Right lobe of liver (tissue), 6 donors: ENCODE measurements at regions not wholly inside any gene's neighbourhood (a gene's known extent, or its start where the extent isn't known, plus 50 kb on each side); places are given as distances from the start of the nearest gene placed in this dataset.

Experiments
- ATAC-seq, 4 donors: fragments of 200-7000 bp; cut with Tn5 transposase; one replicate each; pipeline ENCODE4 v1.9.1; 2020; ENCODE audit warnings: mild to moderate bottlenecking in 4 of 4, moderate library complexity in 4 of 4
- DNase-seq, 3 donors: peaks; one replicate each; pipeline ENCODE4 v3.0.0-alpha.2; 2020
- H3K27ac ChIP-seq, 3 donors: fragments of 200-600 bp; one replicate each; pipeline ENCODE4 v1.8.0; 2022
- H3K27me3 ChIP-seq, 2 donors: fragments of 200-600 bp; one replicate each; pipeline ENCODE4 v1.8.0; 2022
- H3K36me3 ChIP-seq, 4 donors: fragments of 200-600 bp; sonication (generic) in 1 of 4; one replicate each; pipeline versions ENCODE4 v1.5.1 to v1.8.0; 2017 to 2022; ENCODE audit warnings: control low read depth in 1 of 4
- H3K4me1 ChIP-seq, 4 donors: fragments of 200-600 bp; sonication (generic) in 1 of 4; one replicate each; pipeline versions ENCODE4 v1.5.1 to v1.8.0; 2017 to 2022; ENCODE audit warnings: control low read depth in 1 of 4
- H3K4me3 ChIP-seq, 3 donors: fragments of 200-600 bp; one replicate each; pipeline ENCODE4 v1.8.0; 2022
- H3K9me3 ChIP-seq, 4 donors: fragments of 200-600 bp; sonication (generic) in 1 of 4; one replicate each; pipeline versions ENCODE4 v1.5.1 to v1.8.0; 2017 to 2022; ENCODE audit warnings: control low read depth in 1 of 4
- POLR2A ChIP-seq: fragments of 450-650 bp; IDR thresholded peaks from one replicate; pipeline ENCODE4 v1.6.1; 2017; ENCODE audit warnings: antibody characterized with exemption, mild to moderate bottlenecking
- WGBS: methylation state at CpG from one replicate; pipeline ENCODE4 v1.1.6; 2018; ENCODE audit warnings: low coverage, low lambda C conversion rate; ENCODE audit not compliant: insufficient coverage; ENCODE audit errors: missing lambda C conversion rate; 5-methylcytosine and 5-hydroxymethylcytosine counted together
- intact Hi-C, 2 donors: fragments of 100-400 bp; cut with DNase I; formaldehyde crosslinking; loops; one replicate each; pipeline versions ENCODE4 v1.11.2 to v1.14.1; 2022
- TF ChIP-seq, protein P1 (sequence below), 4 donors: fragments of 200-600 bp in 3 of 4; fragments of 450-650 bp in 1 of 4; IDR thresholded peaks; one replicate each; pipeline versions ENCODE4 v1.5.1 to v1.8.0; 2016 to 2022; ENCODE audit warnings: antibody characterized with exemption in 4 of 4, mild to moderate bottlenecking in 2 of 4
- donor health status: DM: no; HTN: yes; CAD: no.
- donor health status: DM: no; HTN: no; CAD: no.
- donor health status: DM: no; HTN: no; CAD: no.
- donor health status: DM: no; HTN: yes; CAD: no.
- donor health status: DM: no; HTN: yes; CAD: no.

DNA sequence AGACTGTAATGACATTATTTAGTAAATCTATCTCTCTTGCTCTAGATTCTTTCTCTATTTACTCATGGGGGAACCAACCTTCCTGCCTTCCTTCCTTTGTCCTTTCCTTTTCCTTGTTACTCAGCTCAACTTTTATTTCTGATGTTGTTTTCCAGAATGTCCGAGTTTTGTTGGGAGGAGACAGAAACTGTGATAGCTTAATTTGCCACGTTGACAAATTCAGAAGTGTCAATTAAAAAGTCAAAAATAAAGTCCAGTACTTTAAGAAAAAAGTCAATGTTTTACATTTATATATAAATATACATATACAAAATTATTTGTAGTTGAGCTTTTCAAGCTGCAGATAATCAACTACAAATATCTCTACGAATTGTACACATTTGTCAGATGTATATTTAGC lies 1187.7 kb downstream of the ADGRL3 start:
- Histone ChIP-seq H3K4me3 (no peak overlapping the region), H3K27me3 (no peaks in the 10 kb centered on the region), H3K4me1 (no peaks in the 10 kb centered on the region), H3K9me3 (no peaks in the 10 kb centered on the region), H3K27ac (no peak overlapping the region), H3K36me3 (no peaks in the 10 kb centered on the region)
- no peak for ATAC-seq
- WGBS = 38% methylated on average over 3 of the region's 3 CpGs
- intact Hi-C loops = no loop called here
- no peak for DNase-seq
- TF ChIP-seq, protein P1, sequence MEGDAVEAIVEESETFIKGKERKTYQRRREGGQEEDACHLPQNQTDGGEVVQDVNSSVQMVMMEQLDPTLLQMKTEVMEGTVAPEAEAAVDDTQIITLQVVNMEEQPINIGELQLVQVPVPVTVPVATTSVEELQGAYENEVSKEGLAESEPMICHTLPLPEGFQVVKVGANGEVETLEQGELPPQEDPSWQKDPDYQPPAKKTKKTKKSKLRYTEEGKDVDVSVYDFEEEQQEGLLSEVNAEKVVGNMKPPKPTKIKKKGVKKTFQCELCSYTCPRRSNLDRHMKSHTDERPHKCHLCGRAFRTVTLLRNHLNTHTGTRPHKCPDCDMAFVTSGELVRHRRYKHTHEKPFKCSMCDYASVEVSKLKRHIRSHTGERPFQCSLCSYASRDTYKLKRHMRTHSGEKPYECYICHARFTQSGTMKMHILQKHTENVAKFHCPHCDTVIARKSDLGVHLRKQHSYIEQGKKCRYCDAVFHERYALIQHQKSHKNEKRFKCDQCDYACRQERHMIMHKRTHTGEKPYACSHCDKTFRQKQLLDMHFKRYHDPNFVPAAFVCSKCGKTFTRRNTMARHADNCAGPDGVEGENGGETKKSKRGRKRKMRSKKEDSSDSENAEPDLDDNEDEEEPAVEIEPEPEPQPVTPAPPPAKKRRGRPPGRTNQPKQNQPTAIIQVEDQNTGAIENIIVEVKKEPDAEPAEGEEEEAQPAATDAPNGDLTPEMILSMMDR (IDR thresholded peaks at IDR 0.05) = no peak
- no peak for TF ChIP-seq POLR2A

DNA sequence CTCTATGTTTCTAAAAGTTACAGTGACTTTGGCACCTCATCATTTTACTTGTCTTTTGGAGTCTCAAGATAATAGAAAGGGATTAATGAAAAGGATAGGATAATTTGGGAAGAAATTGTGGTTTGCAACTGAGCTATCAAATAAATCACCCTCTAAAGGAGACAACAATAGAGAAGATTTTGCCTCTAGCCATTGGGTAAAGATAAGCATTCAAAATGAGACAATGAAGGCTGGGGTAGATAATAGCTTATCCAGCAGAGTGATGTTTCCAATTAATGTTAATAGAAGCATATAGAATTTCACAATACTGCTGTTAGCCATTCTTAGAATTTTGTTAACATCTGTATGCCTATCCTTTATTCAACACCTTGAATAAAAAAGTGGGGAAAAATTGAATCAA lies 1177.6 kb downstream of the ADGRL3 start:
- DNase-seq (no peak), ATAC-seq (no peak)
- no peaks in the 10 kb centered on the region for H3K4me1 ChIP-seq
- no peaks in the 10 kb centered on the region for H3K27me3 ChIP-seq
- no peak overlapping the region for H3K4me3 ChIP-seq
- no peaks in the 10 kb centered on the region for H3K36me3 ChIP-seq
- TF ChIP-seq, protein P1 (IDR thresholded peaks at IDR 0.05) = no peak
- no peak for TF ChIP-seq POLR2A
- H3K9me3 ChIP-seq = no peaks in the 10 kb centered on the region
- no peak overlapping the region for H3K27ac ChIP-seq
- intact Hi-C loops = no loop called here

DNA sequence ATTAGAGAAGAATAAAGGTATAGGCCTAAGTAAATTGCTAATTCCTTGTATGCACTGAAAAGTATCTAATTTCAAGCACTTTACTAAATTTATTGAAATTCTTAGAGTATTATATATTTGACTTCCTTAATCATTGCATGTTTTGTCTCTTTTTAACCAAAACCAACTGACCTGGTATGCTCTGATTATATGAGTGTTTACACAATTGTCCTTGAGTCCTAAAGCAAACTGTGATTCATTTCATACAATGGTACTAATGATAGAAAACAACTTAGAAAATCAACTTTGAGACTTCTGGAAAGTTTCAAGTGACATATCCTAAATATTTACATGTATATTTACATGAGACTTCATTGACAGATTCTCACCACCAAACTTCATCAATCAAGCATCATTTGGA lies 1177.1 kb downstream of the ADGRL3 start:
- Histone ChIP-seq H3K4me1 (no peaks in the 10 kb centered on the region), H3K4me3 (no peak overlapping the region), H3K27ac (no peak overlapping the region), H3K36me3 (no peaks in the 10 kb centered on the region), H3K27me3 (no peaks in the 10 kb centered on the region), H3K9me3 (no peaks in the 10 kb centered on the region)
- no peak for ATAC-seq
- intact Hi-C loops = no loop called here
- TF ChIP-seq, protein P1 (IDR thresholded peaks at IDR 0.05) = no peak
- no peak for TF ChIP-seq POLR2A
- no peak for DNase-seq

DNA sequence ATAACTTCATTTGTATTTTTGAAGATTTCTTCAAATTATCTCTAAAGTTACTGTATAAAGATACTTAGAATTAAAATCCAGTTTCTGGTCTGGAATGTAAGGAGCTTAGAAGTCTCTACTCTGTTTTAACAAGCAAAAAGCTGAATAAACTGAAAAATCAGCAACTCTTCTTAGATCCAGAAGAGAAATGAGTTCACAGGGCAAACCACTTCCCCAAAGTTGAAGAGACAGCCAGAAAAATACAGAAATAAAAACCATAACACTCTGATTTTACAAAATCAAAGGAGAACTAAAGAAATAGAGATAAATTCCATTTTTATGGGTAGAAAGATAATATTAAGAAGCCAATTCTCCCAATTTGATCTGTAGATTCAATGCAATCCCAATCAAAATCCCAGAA lies 1166.8 kb downstream of the ADGRL3 start:
- H3K4me3 ChIP-seq = no peak overlapping the region
- peak in 1 of 4 donors; percentile 13 for ATAC-seq

DNA sequence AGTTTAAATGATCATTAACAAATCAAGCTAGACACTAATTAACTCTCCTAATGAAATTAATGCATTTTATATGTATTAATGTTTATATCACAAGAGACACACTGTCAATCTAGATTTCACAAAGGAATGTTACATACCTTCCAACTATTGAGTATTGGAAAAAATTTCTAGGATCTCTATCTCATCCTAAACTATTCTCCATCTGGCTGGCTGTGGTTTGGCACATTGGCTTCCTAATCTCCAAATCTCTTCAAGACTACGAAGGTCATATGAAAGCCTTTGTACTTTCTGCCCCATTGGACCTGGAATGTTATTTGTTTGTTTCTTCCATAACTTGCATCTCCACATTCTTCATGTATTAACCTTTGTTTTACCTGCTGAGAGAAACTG lies 1160.0 kb downstream of the ADGRL3 start:
- Histone ChIP-seq H3K4me3 (no peak overlapping the region), H3K4me1 (no peaks in the 10 kb centered on the region), H3K27me3 (no peaks in the 10 kb centered on the region), H3K27ac (no peak overlapping the region), H3K9me3 (no peaks in the 10 kb centered on the region), H3K36me3 (no peaks in the 10 kb centered on the region)
- 27% methylated on average over 1 of the region's 1 CpG for WGBS
- ATAC-seq = no peak
- no peak for TF ChIP-seq POLR2A
- TF ChIP-seq, protein P1 (IDR thresholded peaks at IDR 0.05) = no peak
- no peak for DNase-seq
- intact Hi-C loops = no loop called here

More for the DNA sequence above, 1166.8 kb downstream of the ADGRL3 start:
- no peak for DNase-seq
- intact Hi-C loops = no loop called here
- Histone ChIP-seq H3K27ac (no peak overlapping the region), H3K36me3 (no peaks in the 10 kb centered on the region), H3K9me3 (no peaks in the 10 kb centered on the region), H3K4me1 (no peaks in the 10 kb centered on the region), H3K27me3 (no peaks in the 10 kb centered on the region)
- no peak for TF ChIP-seq POLR2A
- TF ChIP-seq, protein P1 (IDR thresholded peaks at IDR 0.05) = no peak
